H1 (cell line): ENCODE measurements at regions not wholly inside any gene's neighbourhood (a gene's known extent, or its start where the extent isn't known, plus 50 kb on each side); places are given as distances from the start of the nearest gene placed in this dataset.

Experiments used
- CTCF ChIA-PET: fragments of 300-600 bp; sonication (Branson Sonifier 250); formaldehyde crosslinking; loops from one replicate; lab custom pipeline; 2021; ENCODE audit not compliant: partially characterized antibody; lab: Charles Lee
- POLR2A ChIA-PET: fragments of 300-600 bp; sonication (Branson Sonifier 250); formaldehyde crosslinking; loops from one replicate; lab custom pipeline; 2021; ENCODE audit warnings: inconsistent platforms; ENCODE audit not compliant: partially characterized antibody; lab: Charles Lee
- DNase-seq, 2 experiments: peaks; one replicate each; pipeline versions ENCODE4 v3.0.0 to v3.0.0-alpha.2; 2010 to 2022; ENCODE audit warnings: low spot score in 2 of 2, low read depth in 1 of 2, mixed read lengths in 1 of 2
- FAIRE-seq: peaks from 2 replicates; lab custom pipeline; 2011; peaks lifted over from hg19 to GRCh38; lab: Jason Lieb, UNC
- H2AFZ ChIP-seq: 2 replicates; pipeline ENCODE4 v1.8.1; 2012; ENCODE audit warnings: low read length, inconsistent platforms
- H2AK5ac ChIP-seq: 2 replicates; pipeline ENCODE4 v1.6.1; 2013; ENCODE audit warnings: low read depth, low read length
- H2BK120ac ChIP-seq: replicated peaks from 2 replicates; pipeline ENCODE3; 2013; ENCODE audit warnings: low read depth, low read length, inconsistent platforms
- H2BK12ac ChIP-seq: 2 replicates; pipeline ENCODE4 v1.6.1; 2013; ENCODE audit warnings: low read depth, low read length
- H2BK15ac ChIP-seq: 2 replicates; pipeline ENCODE4 v1.6.1; 2013; ENCODE audit warnings: low read length
- H2BK20ac ChIP-seq: 2 replicates; pipeline ENCODE4 v1.6.1; 2013; ENCODE audit warnings: low read length
- H2BK5ac ChIP-seq: 2 replicates; pipeline ENCODE4 v1.6.1; 2013; ENCODE audit warnings: low read depth, low read length
- H3K14ac ChIP-seq: 2 replicates; pipeline ENCODE4 v1.6.1; 2013; ENCODE audit warnings: inconsistent platforms; ENCODE audit not compliant: insufficient read length
- H3K18ac ChIP-seq: 2 replicates; pipeline ENCODE4 v1.6.1; 2013; ENCODE audit warnings: low read length; ENCODE audit errors: extremely low read depth
- H3K23ac ChIP-seq: 2 replicates; pipeline ENCODE4 v1.6.1; 2013; ENCODE audit warnings: inconsistent platforms; ENCODE audit not compliant: insufficient read length
- H3K23me2 ChIP-seq: 2 replicates; pipeline ENCODE4 v1.6.1; 2013; ENCODE audit warnings: low read depth, low read length
- H3K27ac ChIP-seq: 2 replicates; pipeline ENCODE4 v1.6.1; 2011; ENCODE audit warnings: low read depth, low read length, inconsistent platforms
- H3K27me3 ChIP-seq, 4 experiments: replicated peaks in 1 of 4; 1 replicate in 1 of 4; 2 replicates in 3 of 4; pipeline versions ENCODE4 v1.6.1 to v1.8.1; 2011 to 2013; ENCODE audit warnings: low read length in 3 of 4, mild to moderate bottlenecking in 3 of 4, inconsistent platforms in 2 of 4, mixed read lengths in 2 of 4, moderate library complexity in 1 of 4; ENCODE audit not compliant: control insufficient read depth in 3 of 4, insufficient read depth in 3 of 4; ENCODE audit errors: extremely low read depth in 1 of 4
- H3K36me3 ChIP-seq, 4 experiments: 2 replicates each; pipeline versions ENCODE4 v1.6.1 to v1.8.1; 2011 to 2013; ENCODE audit warnings: mild to moderate bottlenecking in 4 of 4, low read length in 3 of 4, moderate library complexity in 2 of 4, control low read depth in 1 of 4, inconsistent platforms in 1 of 4; ENCODE audit not compliant: insufficient read depth in 4 of 4, control insufficient read depth in 2 of 4
- H3K4ac ChIP-seq: replicated peaks from 2 replicates; pipeline ENCODE3; 2013; ENCODE audit warnings: low read length, low read depth, mixed read lengths, inconsistent platforms; ENCODE audit not compliant: insufficient read length
- H3K4me1 ChIP-seq, 4 experiments: replicated peaks in 1 of 4; 1 replicate in 1 of 4; 2 replicates in 3 of 4; pipeline versions ENCODE4 v1.6.1 to v1.8.1; 2011 to 2013; ENCODE audit warnings: low read length in 3 of 4, inconsistent platforms in 2 of 4, mixed read lengths in 1 of 4; ENCODE audit not compliant: insufficient read depth in 4 of 4, control insufficient read depth in 3 of 4
- H3K4me2 ChIP-seq, 2 experiments: 2 replicates each; pipeline versions ENCODE4 v1.6.1 to v1.8.1; 2011 to 2013; ENCODE audit warnings: low read depth in 2 of 2, low read length in 2 of 2, control low read depth in 1 of 2, inconsistent platforms in 1 of 2, mild to moderate bottlenecking in 1 of 2; ENCODE audit not compliant: insufficient read depth in 1 of 2
- H3K4me3 ChIP-seq, 4 experiments: fragments of 200-600, 300-600 bp in 1 of 4; sonication (generic), shearing (Covaris generic), sonication (Bioruptor Twin) in 1 of 4; 2 replicates each; pipeline versions ENCODE4 v1.5.1 to v1.8.1; 2011 to 2016; ENCODE audit warnings: low read length in 4 of 4, low read depth in 3 of 4, control low read depth in 2 of 4, inconsistent platforms in 2 of 4, mild to moderate bottlenecking in 2 of 4, mixed read lengths in 1 of 4, moderate library complexity in 1 of 4; ENCODE audit not compliant: insufficient read depth in 2 of 4; ENCODE audit errors: extremely low read depth in 1 of 4
- H3K56ac ChIP-seq: replicated peaks from 2 replicates; pipeline ENCODE3; 2013; ENCODE audit warnings: low read depth, mild to moderate bottlenecking, mixed read lengths, low read length, inconsistent platforms; ENCODE audit not compliant: insufficient read length
- H3K79me1 ChIP-seq: 2 replicates; pipeline ENCODE4 v1.6.1; 2013; ENCODE audit warnings: low read depth, low read length, control low read depth
- H3K79me2 ChIP-seq, 2 experiments: 2 replicates each; pipeline versions ENCODE4 v1.6.1 to v1.8.1; 2012 to 2013; ENCODE audit warnings: low read length in 2 of 2, mild to moderate bottlenecking in 2 of 2, inconsistent platforms in 1 of 2; ENCODE audit not compliant: insufficient read depth in 2 of 2, control insufficient read depth in 1 of 2
- H3K9ac ChIP-seq, 4 experiments: replicated peaks in 1 of 4; 1 replicate in 1 of 4; 2 replicates in 3 of 4; pipeline versions ENCODE4 v1.6.1 to v1.8.1; 2011 to 2013; ENCODE audit warnings: low read depth in 3 of 4, low read length in 3 of 4, control low read depth in 2 of 4, mild to moderate bottlenecking in 2 of 4, moderate library complexity in 2 of 4, inconsistent platforms in 1 of 4; ENCODE audit errors: extremely low read depth in 1 of 4
- H3K9me3 ChIP-seq, 2 experiments: 2 replicates each; pipeline versions ENCODE4 v1.6.1 to v1.8.1; 2012 to 2013; ENCODE audit warnings: mild to moderate bottlenecking in 2 of 2, moderate library complexity in 2 of 2, control low read depth in 1 of 2, inconsistent platforms in 1 of 2, low read depth in 1 of 2, low read length in 1 of 2, mixed read lengths in 1 of 2; ENCODE audit not compliant: insufficient read depth in 2 of 2
- H4K20me1 ChIP-seq, 2 experiments: replicated peaks in 1 of 2; 2 replicates each; pipeline versions ENCODE3 to v1.8.1; 2011 to 2013; ENCODE audit warnings: inconsistent platforms in 2 of 2, low read length in 2 of 2, mild to moderate bottlenecking in 1 of 2; ENCODE audit not compliant: insufficient read depth in 2 of 2, control insufficient read depth in 1 of 2
- H4K5ac ChIP-seq: 2 replicates; pipeline ENCODE4 v1.6.1; 2013; ENCODE audit warnings: low read length, low read depth, mixed read lengths, inconsistent platforms; ENCODE audit not compliant: insufficient read length
- H4K8ac ChIP-seq: 2 replicates; pipeline ENCODE4 v1.8.0; 2013; ENCODE audit warnings: mild to moderate bottlenecking, moderate library complexity, low read length, inconsistent platforms; ENCODE audit not compliant: insufficient read depth; ENCODE audit errors: extremely low read depth
- H4K91ac ChIP-seq: replicated peaks from 2 replicates; pipeline ENCODE3; 2013; ENCODE audit warnings: low read length, mixed read lengths, inconsistent platforms; ENCODE audit not compliant: insufficient read length
- EZH2 ChIP-seq: fragments of 200-600 bp; sonication (generic); IDR thresholded peaks from 2 replicates; pipeline ENCODE4 v1.7.1; 2012; ENCODE audit warnings: low read depth, mild to moderate bottlenecking, moderate library complexity, low read length, inconsistent platforms; ENCODE audit not compliant: severe bottlenecking
- GABPA ChIP-seq: IDR thresholded peaks from 2 replicates; pipeline ENCODE4 v1.6.1; 2011; ENCODE audit warnings: mild to moderate bottlenecking, low read length, moderate library complexity, borderline replicate concordance; ENCODE audit not compliant: insufficient read depth
- KDM4A ChIP-seq: IDR thresholded peaks from one replicate; pipeline ENCODE4 v1.7.1; 2012; ENCODE audit warnings: low read depth, mild to moderate bottlenecking, moderate library complexity, low read length, inconsistent platforms; ENCODE audit not compliant: severe bottlenecking
- KDM5A ChIP-seq: fragments of 200-600 bp; IDR thresholded peaks from 2 replicates; pipeline ENCODE4 v1.7.1; 2012; ENCODE audit warnings: mild to moderate bottlenecking, low read length, inconsistent platforms, mixed read lengths
- RAD21 ChIP-seq, 2 experiments: IDR thresholded peaks in 1 of 2; conservative IDR thresholded peaks in 1 of 2; 2 replicates each; pipeline ENCODE4 v1.6.1; 2011; ENCODE audit warnings: low read depth in 2 of 2, low read length in 2 of 2, improper control_type of control experiment in 1 of 2, inconsistent platforms in 1 of 2, mild to moderate bottlenecking in 1 of 2, moderate library complexity in 1 of 2
- RBBP5 ChIP-seq: IDR thresholded peaks from 2 replicates; pipeline ENCODE4 v1.7.1; 2012; ENCODE audit warnings: low read depth, mild to moderate bottlenecking, inconsistent platforms, low read length, moderate library complexity, borderline replicate concordance
- SIN3A ChIP-seq, 2 experiments: IDR thresholded peaks in 1 of 2; conservative IDR thresholded peaks in 1 of 2; 2 replicates each; pipeline ENCODE4 v1.6.1; 2011 to 2012; ENCODE audit warnings: low read length in 2 of 2, improper control_type of control experiment in 1 of 2, low read depth in 1 of 2, mild to moderate bottlenecking in 1 of 2
- SP2 ChIP-seq: IDR thresholded peaks from 2 replicates; pipeline ENCODE4 v1.6.1; 2012; ENCODE audit warnings: mild to moderate bottlenecking, low read length, inconsistent platforms
- SUZ12 ChIP-seq: fragments of 200-600 bp; sonication (generic); IDR thresholded peaks from 2 replicates; pipeline ENCODE4 v1.6.1; 2012; ENCODE audit warnings: mild to moderate bottlenecking, inconsistent platforms, low read length, moderate library complexity, mixed read lengths
- TAF1 ChIP-seq: IDR thresholded peaks from 2 replicates; pipeline ENCODE4 v1.6.1; 2011; ENCODE audit warnings: mild to moderate bottlenecking, low read depth, low read length
- TAF7 ChIP-seq: optimal IDR thresholded peaks from 2 replicates; pipeline ENCODE3; 2011; ENCODE audit warnings: low read depth, mild to moderate bottlenecking, inconsistent platforms, low read length, moderate library complexity, borderline replicate concordance
- WGBS, 2 experiments: shearing (Covaris generic) in 1 of 2; methylation state at CpG; one replicate each; pipeline versions ENCODE4 v1.1.6 to v1.1.7; 2013 to 2015; ENCODE audit warnings: low lambda C conversion rate in 2 of 2, mixed read lengths in 2 of 2, inconsistent platforms in 1 of 2, low coverage in 1 of 2, missing lambda C conversion rate in 1 of 2; ENCODE audit not compliant: insufficient replicate concordance in 2 of 2, insufficient coverage in 1 of 2, insufficient read length in 1 of 2; ENCODE audit errors: extremely low coverage in 1 of 2, missing lambda C conversion rate in 1 of 2; 5-methylcytosine and 5-hydroxymethylcytosine counted together
- TF ChIP-seq, protein P1 (sequence below): IDR thresholded peaks from 2 replicates; pipeline ENCODE4 v1.6.1; 2012; ENCODE audit warnings: inconsistent platforms

DNA sequence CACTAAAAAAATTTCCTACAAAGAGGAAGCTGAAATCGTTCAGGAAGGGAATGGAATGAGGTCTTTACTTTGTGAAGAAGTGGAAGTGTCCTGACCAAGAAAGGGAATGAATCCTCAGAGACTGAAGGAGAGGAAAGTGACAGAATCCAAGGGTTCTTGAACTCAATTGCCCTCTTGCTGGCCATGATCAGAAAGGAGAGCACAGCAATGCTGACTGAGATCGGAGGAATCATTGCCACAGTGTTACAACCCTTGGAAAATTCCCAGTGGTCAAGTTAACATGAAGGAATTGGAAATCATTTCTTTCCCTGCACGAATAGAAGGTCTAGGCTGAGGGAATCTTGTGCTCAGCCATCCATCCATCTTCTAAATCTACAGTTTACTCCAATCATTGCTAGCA is 190.0 kb upstream of the NEIL3 start:
- H2BK12ac ChIP-seq, result no peak overlapping the region
- H3K18ac ChIP-seq, result no peak overlapping the region
- peaks cover 0 to 7% (median 0%) of the 10 kb centered on the region in 4 experiments; a peak in 2 of 7 replicates for H3K4me1 ChIP-seq
- no peak overlapping the region for H3K14ac ChIP-seq
- no peak overlapping the region for H2AK5ac ChIP-seq
- H2AFZ ChIP-seq, result peak overlapping the region; percentile 71; the same call in 1 of the 2 replicates
- H3K27me3 ChIP-seq, result no peaks in the 10 kb centered on the region
- no peak overlapping the region for H2BK15ac ChIP-seq
- no peak overlapping the region for H3K4me3 ChIP-seq
- H3K9ac ChIP-seq, result no peak overlapping the region
- H4K5ac ChIP-seq, result no peak overlapping the region
- DNase-seq (no peak), FAIRE-seq (no peak)
- no peak overlapping the region for H4K8ac ChIP-seq
- no peak overlapping the region for H3K4me2 ChIP-seq
- no peaks in the 10 kb centered on the region for H3K79me1 ChIP-seq
- no peak overlapping the region for H3K4ac ChIP-seq
- 0 out of 2 replicates have a peak overlapping the region, but pooled peaks have one; percentile 21 for H2BK20ac ChIP-seq
- no peak overlapping the region for H2BK5ac ChIP-seq
- no peak overlapping the region for H2BK120ac ChIP-seq
- CTCF ChIA-PET, result no interaction called here
- peaks cover 2% of the 10 kb centered on the region; the same call in 1 of the 2 replicates for H3K23me2 ChIP-seq
- H4K91ac ChIP-seq, result no peak overlapping the region
- H3K79me2 ChIP-seq, result no peaks in the 10 kb centered on the region
- POLR2A ChIA-PET, result no interaction called here
- no peak overlapping the region for H3K56ac ChIP-seq
- H3K23ac ChIP-seq, result no peak overlapping the region
- H4K20me1 ChIP-seq, result no peaks in the 10 kb centered on the region
- H3K27ac ChIP-seq, result no peak overlapping the region
- H3K9me3 ChIP-seq, result no peaks in the 10 kb centered on the region
- 93% methylated on average over 3 of the region's 3 CpGs; no CpG with 5 or more reads in 1 of the 2 experiments for WGBS, 2 experiments
- H3K36me3 ChIP-seq, result no peaks in the 10 kb centered on the region
- TF ChIP-seq TAF1, result no peak
- no peak for TF ChIP-seq SIN3A (conservative IDR thresholded peaks at IDR 0.05 in 1 of 2, IDR thresholded peaks at IDR 0.05 in 1 of 2; ENCODE audit: low read depth in 1 of 2, low read length in 2 of 2)
- TF ChIP-seq SUZ12, result no peak
- TF ChIP-seq EZH2, result no peak
- no peak for TF ChIP-seq TAF7
- TF ChIP-seq RAD21 (IDR thresholded peaks at IDR 0.05 in 1 of 2, conservative IDR thresholded peaks at IDR 0.05 in 1 of 2; ENCODE audit: low read depth in 2 of 2, low read length in 2 of 2), result no peak
- no peak for TF ChIP-seq KDM4A
- TF ChIP-seq SP2, result no peak
- no peak for TF ChIP-seq KDM5A
- TF ChIP-seq, protein P1, sequence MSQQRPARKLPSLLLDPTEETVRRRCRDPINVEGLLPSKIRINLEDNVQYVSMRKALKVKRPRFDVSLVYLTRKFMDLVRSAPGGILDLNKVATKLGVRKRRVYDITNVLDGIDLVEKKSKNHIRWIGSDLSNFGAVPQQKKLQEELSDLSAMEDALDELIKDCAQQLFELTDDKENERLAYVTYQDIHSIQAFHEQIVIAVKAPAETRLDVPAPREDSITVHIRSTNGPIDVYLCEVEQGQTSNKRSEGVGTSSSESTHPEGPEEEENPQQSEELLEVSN, result no peak
- TF ChIP-seq RBBP5, result no peak
- TF ChIP-seq GABPA, result no peak
